T-helper 1 cell treated with Interleukin-12 subunit alpha and Interleukin-12 subunit beta and Interleukin-4 antibody, amounts not matched to agents 30 μg/mL and 1 μg/mL, for 36 hours (primary cell): ENCODE measurements at regions not wholly inside any gene's neighbourhood (a gene's known extent, or its start where the extent isn't known, plus 50 kb on each side); places are given as distances from the start of the nearest gene placed in this dataset.

Source experiments
- H3K27ac Mint-ChIP-seq: one replicate; pipeline ENCODE4 v1.8.0; 2021; ENCODE audit warnings: mild to moderate bottlenecking, mixed read lengths
- H3K27me3 Mint-ChIP-seq: one replicate; pipeline ENCODE4 v1.8.0; 2021; ENCODE audit warnings: low read depth, mixed read lengths
- H3K36me3 Mint-ChIP-seq: one replicate; pipeline ENCODE4 v1.8.0; 2021; ENCODE audit warnings: low read depth, mixed read lengths
- H3K4me1 Mint-ChIP-seq: one replicate; pipeline ENCODE4 v1.8.0; 2021; ENCODE audit warnings: low read depth, mixed read lengths
- H3K4me3 Mint-ChIP-seq: one replicate; pipeline ENCODE4 v1.8.0; 2021; ENCODE audit warnings: mild to moderate bottlenecking, moderate library complexity, mixed read lengths
- H3K9me3 Mint-ChIP-seq: one replicate; pipeline ENCODE4 v1.8.0; 2021; ENCODE audit warnings: mixed read lengths

GRCh38 chr14:101055106-101055662 is 151.7 kb upstream of the RTL1 start:
- peaks cover 5% of the 10 kb centered on the region for H3K9me3 Mint-ChIP-seq
- no peak overlapping the region for H3K27ac Mint-ChIP-seq
- no peak overlapping the region for H3K4me3 Mint-ChIP-seq
- H3K27me3 Mint-ChIP-seq = no peaks in the 10 kb centered on the region
- no peaks in the 10 kb centered on the region for H3K4me1 Mint-ChIP-seq
- H3K36me3 Mint-ChIP-seq = no peaks in the 10 kb centered on the region

- no peak overlapping the region for H3K27ac Mint-ChIP-seq
- no peak overlapping the region for H3K4me3 Mint-ChIP-seq
- H3K9me3 Mint-ChIP-seq = peaks cover 5% of the 10 kb centered on the region
- no peaks in the 10 kb centered on the region for H3K27me3 Mint-ChIP-seq
- no peaks in the 10 kb centered on the region for H3K4me1 Mint-ChIP-seq
- H3K36me3 Mint-ChIP-seq = no peaks in the 10 kb centered on the region
Observed at GRCh38 chr14:101055776-101056374, 152.4 kb upstream of the RTL1 start.

- H3K4me3 Mint-ChIP-seq = no peak overlapping the region
- H3K27me3 Mint-ChIP-seq = no peaks in the 10 kb centered on the region
- H3K36me3 Mint-ChIP-seq = no peaks in the 10 kb centered on the region
- H3K4me1 Mint-ChIP-seq = no peaks in the 10 kb centered on the region
- H3K9me3 Mint-ChIP-seq = peaks cover 5% of the 10 kb centered on the region
- H3K27ac Mint-ChIP-seq = no peak overlapping the region
Observed at GRCh38 chr14:101056446-101056845, 152.9 kb upstream of the RTL1 start.

- Mint-ChIP-seq H3K27ac (no peak overlapping the region), H3K36me3 (no peaks in the 10 kb centered on the region), H3K9me3 (peaks cover 5% of the 10 kb centered on the region), H3K4me1 (no peaks in the 10 kb centered on the region), H3K27me3 (no peaks in the 10 kb centered on the region), H3K4me3 (no peak overlapping the region)
Observed at GRCh38 chr14:101057394-101057793, 153.9 kb upstream of the RTL1 start.

- Mint-ChIP-seq H3K27ac (no peak overlapping the region), H3K4me1 (no peaks in the 10 kb centered on the region), H3K27me3 (no peaks in the 10 kb centered on the region), H3K4me3 (no peak overlapping the region), H3K36me3 (no peaks in the 10 kb centered on the region), H3K9me3 (peaks cover 5% of the 10 kb centered on the region)
Observed at GRCh38 chr14:101058571-101058970, 155.0 kb upstream of the RTL1 start.

GRCh38 chr14:101060171-101060601 is 156.7 kb upstream of the RTL1 start:
- Mint-ChIP-seq H3K4me1 (no peaks in the 10 kb centered on the region), H3K36me3 (no peaks in the 10 kb centered on the region), H3K27me3 (no peaks in the 10 kb centered on the region), H3K27ac (no peak overlapping the region), H3K4me3 (no peak overlapping the region), H3K9me3 (peaks cover 5% of the 10 kb centered on the region)

GRCh38 chr14:101061411-101062064 is 158.0 kb upstream of the RTL1 start:
- H3K27me3 Mint-ChIP-seq = no peaks in the 10 kb centered on the region
- no peak overlapping the region for H3K27ac Mint-ChIP-seq
- H3K36me3 Mint-ChIP-seq = no peaks in the 10 kb centered on the region
- H3K4me3 Mint-ChIP-seq = no peak overlapping the region
- H3K9me3 Mint-ChIP-seq = peaks cover 5% of the 10 kb centered on the region
- H3K4me1 Mint-ChIP-seq = no peaks in the 10 kb centered on the region

- no peaks in the 10 kb centered on the region for H3K4me1 Mint-ChIP-seq
- no peak overlapping the region for H3K27ac Mint-ChIP-seq
- no peak overlapping the region for H3K4me3 Mint-ChIP-seq
- peaks cover 5% of the 10 kb centered on the region for H3K9me3 Mint-ChIP-seq
- no peaks in the 10 kb centered on the region for H3K36me3 Mint-ChIP-seq
- H3K27me3 Mint-ChIP-seq = no peaks in the 10 kb centered on the region
Observed at GRCh38 chr14:101062065-101062450, 158.5 kb upstream of the RTL1 start.

- Mint-ChIP-seq H3K36me3 (no peaks in the 10 kb centered on the region), H3K27me3 (no peaks in the 10 kb centered on the region), H3K4me1 (no peaks in the 10 kb centered on the region), H3K9me3 (peaks cover 5% of the 10 kb centered on the region), H3K27ac (no peak overlapping the region), H3K4me3 (no peak overlapping the region)
Observed at GRCh38 chr14:101062601-101063000, 159.1 kb upstream of the RTL1 start.

GRCh38 chr14:101063121-101063520 is 159.6 kb upstream of the RTL1 start:
- Mint-ChIP-seq H3K4me3 (no peak overlapping the region), H3K9me3 (peaks cover 5% of the 10 kb centered on the region), H3K4me1 (no peaks in the 10 kb centered on the region), H3K36me3 (no peaks in the 10 kb centered on the region), H3K27ac (no peak overlapping the region), H3K27me3 (peaks cover 3% of the 10 kb centered on the region)

GRCh38 chr14:101064121-101064661 is 160.7 kb upstream of the RTL1 start:
- H3K27me3 Mint-ChIP-seq = peaks cover 4% of the 10 kb centered on the region
- no peaks in the 10 kb centered on the region for H3K36me3 Mint-ChIP-seq
- H3K27ac Mint-ChIP-seq = no peak overlapping the region
- no peaks in the 10 kb centered on the region for H3K9me3 Mint-ChIP-seq
- H3K4me1 Mint-ChIP-seq = no peaks in the 10 kb centered on the region
- no peak overlapping the region for H3K4me3 Mint-ChIP-seq

- Mint-ChIP-seq H3K4me3 (no peak overlapping the region), H3K4me1 (no peaks in the 10 kb centered on the region), H3K9me3 (no peaks in the 10 kb centered on the region), H3K27me3 (peaks cover 4% of the 10 kb centered on the region), H3K27ac (no peak overlapping the region), H3K36me3 (no peaks in the 10 kb centered on the region)
Observed at GRCh38 chr14:101064718-101065117, 161.2 kb upstream of the RTL1 start.

GRCh38 chr14:101065246-101065645 is 161.7 kb upstream of the RTL1 start:
- Mint-ChIP-seq H3K27ac (no peak overlapping the region), H3K4me1 (no peaks in the 10 kb centered on the region), H3K4me3 (no peak overlapping the region), H3K27me3 (peaks cover 4% of the 10 kb centered on the region), H3K9me3 (no peaks in the 10 kb centered on the region), H3K36me3 (no peaks in the 10 kb centered on the region)

GRCh38 chr14:101065696-101066694 is 162.5 kb upstream of the RTL1 start:
- H3K4me3 Mint-ChIP-seq = no peak overlapping the region
- no peaks in the 10 kb centered on the region for H3K4me1 Mint-ChIP-seq

More at GRCh38 chr14:101065696-101066694, 162.5 kb upstream of the RTL1 start:
- Mint-ChIP-seq H3K27me3 (peaks cover 4% of the 10 kb centered on the region), H3K9me3 (no peaks in the 10 kb centered on the region), H3K36me3 (no peaks in the 10 kb centered on the region), H3K27ac (no peak overlapping the region)
